Ureter (tissue), 1 donor: ENCODE measurements at regions not wholly inside any gene's neighbourhood (a gene's known extent, or its start where the extent isn't known, plus 50 kb on each side); places are given as distances from the start of the nearest gene placed in this dataset.

Experiments used
- DNase-seq: peaks from one replicate; pipeline ENCODE4 v3.0.0-alpha.2; 2020; ENCODE audit warnings: low spot score
- donor health status: DM: yes; HTN: yes; CAD: no.

- no peak for DNase-seq
Observed at GRCh38 chr6:110538416-110539160, 62.2 kb upstream of the SLC22A16 start.

GRCh38 chr6:110537208-110538123 lies 61.1 kb upstream of the SLC22A16 start:
- no peak for DNase-seq

GRCh38 chr6:110534731-110535492 lies 58.5 kb upstream of the SLC22A16 start:
- no peak for DNase-seq

GRCh38 chr6:110532431-110532830 lies 56.0 kb upstream of the SLC22A16 start:
- DNase-seq = no peak

- no peak for DNase-seq
Observed at GRCh38 chr6:110530671-110531070, 54.3 kb upstream of the SLC22A16 start.

GRCh38 chr6:110529907-110530306 lies 53.5 kb upstream of the SLC22A16 start:
- DNase-seq = no peak

GRCh38 chr6:110529355-110529754 lies 52.9 kb upstream of the SLC22A16 start:
- DNase-seq = no peak

GRCh38 chr6:110528930-110529325 lies 52.5 kb upstream of the SLC22A16 start:
- no peak for DNase-seq

- DNase-seq = peak; percentile 54
Observed at GRCh38 chr6:110528101-110528929, 51.9 kb upstream of the SLC22A16 start.

GRCh38 chr6:110527516-110527915 lies 51.1 kb upstream of the SLC22A16 start:
- DNase-seq = no peak

- no peak for DNase-seq
Observed at GRCh38 chr6:110526726-110527125, 50.3 kb upstream of the SLC22A16 start.
